IMR-90 (cell line): ENCODE measurements at regions not wholly inside any gene's neighbourhood (a gene's known extent, or its start where the extent isn't known, plus 50 kb on each side); places are given as distances from the start of the nearest gene placed in this dataset.
A peak's percentile ranks its signal among the peaks of the same experiment; 100 is the strongest.

Experiments
- ATAC-seq: fragments of 200-7000 bp; cut with Tn5 transposase; 2 replicates; pipeline ENCODE4 v1.9.1; 2020; ENCODE audit warnings: low read depth, mild to moderate bottlenecking, moderate library complexity
- BruUV-seq: library from RNA; stranded (reverse); fragments of 400-500 nt; replicated peaks from 2 replicates; lab custom pipeline; 2021; lab: Mats Ljungman, UMichigan
- CTCF ChIA-PET: fragments of 300-600 bp; formaldehyde crosslinking; extraction: SDS; loops from one replicate; lab custom pipeline; 2021; ENCODE audit warnings: antibody characterized with exemption; lab: Yijun Ruan, JAX
- POLR2A ChIA-PET: fragments of 300-600 bp; sonication (Branson Sonifier 250); formaldehyde crosslinking; loops from one replicate; lab custom pipeline; 2022; ENCODE audit warnings: antibody characterized with exemption; ENCODE audit not compliant: unreplicated experiment; lab: Charles Lee
- DNase-seq: peaks from one replicate; pipeline ENCODE4 v3.0.0; 2013
- H2AFZ ChIP-seq: replicated peaks from 2 replicates; pipeline ENCODE3; 2013; ENCODE audit warnings: low read length, mild to moderate bottlenecking; ENCODE audit not compliant: poor library complexity
- H2AK5ac ChIP-seq: 2 replicates; pipeline ENCODE4 v1.6.1; 2013; ENCODE audit warnings: low read depth, low read length, inconsistent platforms
- H2AK9ac ChIP-seq: replicated peaks from 2 replicates; pipeline ENCODE3; 2013; ENCODE audit warnings: mild to moderate bottlenecking, low read depth, low read length, moderate library complexity; ENCODE audit not compliant: poor library complexity
- H2BK120ac ChIP-seq: 2 replicates; pipeline ENCODE4 v1.6.1; 2013; ENCODE audit warnings: low read depth, low read length, inconsistent platforms
- H2BK15ac ChIP-seq: 3 replicates; pipeline ENCODE4 v1.6.1; 2013; ENCODE audit warnings: low read depth, low read length, inconsistent platforms
- H2BK20ac ChIP-seq: 2 replicates; pipeline ENCODE4 v1.6.1; 2013; ENCODE audit warnings: low read depth, mild to moderate bottlenecking, inconsistent platforms, low read length, moderate library complexity
- H2BK5ac ChIP-seq: 2 replicates; pipeline ENCODE4 v1.6.1; 2013; ENCODE audit warnings: mild to moderate bottlenecking, low read depth, low read length, inconsistent platforms; ENCODE audit not compliant: poor library complexity, severe bottlenecking
- H3K14ac ChIP-seq: replicated peaks from 2 replicates; pipeline ENCODE4 v1.6.1; 2013; ENCODE audit warnings: low read depth, low read length, inconsistent platforms
- H3K18ac ChIP-seq: 2 replicates; pipeline ENCODE4 v1.6.1; 2013; ENCODE audit warnings: low read depth, low read length, control low read depth
- H3K23ac ChIP-seq: 2 replicates; pipeline ENCODE4 v1.6.1; 2013; ENCODE audit warnings: low read depth, low read length, inconsistent platforms
- H3K27ac ChIP-seq: 2 replicates; pipeline ENCODE4 v1.5.1; 2013; ENCODE audit warnings: mild to moderate bottlenecking, control low read depth, low read length; ENCODE audit not compliant: insufficient read depth
- H3K27me3 ChIP-seq: 2 replicates; pipeline ENCODE4 v1.6.1; 2013; ENCODE audit warnings: low read length; ENCODE audit not compliant: control insufficient read depth, insufficient read depth
- H3K36me3 ChIP-seq: 2 replicates; pipeline ENCODE4 v1.6.1; 2013; ENCODE audit warnings: low read length, mixed read lengths; ENCODE audit not compliant: control insufficient read depth, insufficient read depth
- H3K4ac ChIP-seq: 2 replicates; pipeline ENCODE4 v1.6.1; 2013; ENCODE audit warnings: low read depth, low read length, inconsistent platforms
- H3K4me1 ChIP-seq: 2 replicates; pipeline ENCODE4 v1.6.1; 2013; ENCODE audit warnings: low read length, mixed read lengths; ENCODE audit not compliant: control insufficient read depth, insufficient read depth
- H3K4me2 ChIP-seq: 2 replicates; pipeline ENCODE4 v1.6.1; 2013; ENCODE audit warnings: low read depth, mild to moderate bottlenecking, control low read depth, low read length, moderate library complexity
- H3K4me3 ChIP-seq: 2 replicates; pipeline ENCODE4 v1.5.1; 2013; ENCODE audit warnings: low read depth, mild to moderate bottlenecking, control low read depth, low read length, moderate library complexity; ENCODE audit not compliant: insufficient read depth
- H3K56ac ChIP-seq: 2 replicates; pipeline ENCODE4 v1.6.1; 2013; ENCODE audit warnings: low read length, inconsistent platforms; ENCODE audit not compliant: insufficient read depth; ENCODE audit errors: extremely low read depth
- H3K79me1 ChIP-seq, 2 experiments: 2 replicates each; pipeline ENCODE4 v1.6.1; 2013; ENCODE audit warnings: low read length in 2 of 2, inconsistent platforms in 1 of 2, low read depth in 1 of 2
- H3K9ac ChIP-seq: 2 replicates; pipeline ENCODE4 v1.6.1; 2013; ENCODE audit warnings: low read depth, low read length, control low read depth
- H3K9me1 ChIP-seq: 2 replicates; pipeline ENCODE4 v1.6.1; 2013; ENCODE audit warnings: low read length, inconsistent platforms; ENCODE audit not compliant: insufficient read depth
- H3K9me3 ChIP-seq: 2 replicates; pipeline ENCODE4 v1.6.1; 2013; ENCODE audit warnings: low read length; ENCODE audit not compliant: control insufficient read depth, insufficient read depth
- H4K20me1 ChIP-seq: 2 replicates; pipeline ENCODE4 v1.6.1; 2013; ENCODE audit warnings: low read length, inconsistent platforms; ENCODE audit not compliant: insufficient read depth
- H4K5ac ChIP-seq: 2 replicates; pipeline ENCODE4 v1.6.1; 2013; ENCODE audit warnings: mild to moderate bottlenecking, low read depth, low read length, control low read depth
- H4K8ac ChIP-seq, 2 experiments: 2 replicates each; pipeline ENCODE4 v1.6.1; 2013; ENCODE audit warnings: low read depth in 2 of 2, low read length in 2 of 2, control low read depth in 1 of 2, inconsistent platforms in 1 of 2
- H4K91ac ChIP-seq: 2 replicates; pipeline ENCODE4 v1.6.1; 2013; ENCODE audit warnings: low read depth, low read length, inconsistent platforms; ENCODE audit not compliant: insufficient read depth
- CTCF ChIP-seq: conservative IDR thresholded peaks from 2 replicates; pipeline ENCODE4 v1.5.1; 2012; ENCODE audit warnings: mild to moderate bottlenecking, low read depth, low read length, improper control_type of control experiment
- MAFK ChIP-seq: IDR thresholded peaks from 2 replicates; pipeline ENCODE4 v1.6.1; 2012; ENCODE audit warnings: low read depth, low read length, improper control_type of control experiment
- RFX5 ChIP-seq: IDR thresholded peaks from 2 replicates; pipeline ENCODE4 v1.8.0; 2012; ENCODE audit warnings: low read depth, mild to moderate bottlenecking, low read length, moderate library complexity
- SMC3 ChIP-seq: fragments of 150-350 bp; IDR thresholded peaks from 2 replicates; pipeline ENCODE4 v1.6.1; 2016; ENCODE audit warnings: low read depth, mild to moderate bottlenecking, antibody characterized with exemption, low read length, moderate library complexity
- USF2 ChIP-seq: fragments of 150-350 bp; IDR thresholded peaks from 2 replicates; pipeline ENCODE4 v1.6.1; 2017; ENCODE audit warnings: mild to moderate bottlenecking, antibody characterized with exemption, low read length, low read depth
- WGBS, 2 experiments: methylation state at CpG; one replicate each; pipeline versions ENCODE4 v1.1.5 to v1.1.7; 2013; ENCODE audit warnings: missing lambda C conversion rate in 2 of 2; ENCODE audit not compliant: insufficient read length in 1 of 2; ENCODE audit errors: extremely low coverage in 2 of 2; 5-methylcytosine and 5-hydroxymethylcytosine counted together
- dilution Hi-C: fragments of 300-500 bp; cut with HindIII; formaldehyde crosslinking; loops from one replicate; pipeline ENCODE4 v1.14.3; 2018; ENCODE audit warnings: low sequenced_read_pairs; ENCODE audit not compliant: unreplicated experiment
- in situ Hi-C: fragments of 300-500 bp; cut with MboI; formaldehyde crosslinking; loops from 3 replicates; pipeline ENCODE4 v1.14.3; 2019; ENCODE audit warnings: low sequenced_read_pairs, inconsistent platforms, mixed read lengths
- intact Hi-C: fragments of 100-400 bp; cut with micrococcal nuclease; formaldehyde crosslinking; loops from 2 replicates; pipeline ENCODE4 v1.10.0; 2022

- peaks cover 6% of the 10 kb centered on the region for H3K4me1 ChIP-seq
- no peak overlapping the region for H2BK15ac ChIP-seq
- ChIA-PET CTCF (interaction anchor here (0.9 kb wide), 1 partner anchor 18 kb away, joined by 4 read pairs; no protein-coding TSS in a partner anchor), POLR2A (no interaction called here)
- no peak for TF ChIP-seq RFX5
- no peak for TF ChIP-seq SMC3
- TF ChIP-seq CTCF, result no peak
- no peak for TF ChIP-seq USF2
- peak; percentile 73 for TF ChIP-seq MAFK
- no peak for DNase-seq
- H3K4me3 ChIP-seq, result no peak overlapping the region
- dilution Hi-C loops (no loop called here), in situ Hi-C loops (no loop called here), intact Hi-C loops (no loop called here)
- no peak overlapping the region for H4K91ac ChIP-seq
- no TSS peak for BruUV-seq
- H4K5ac ChIP-seq, result no peak overlapping the region
- H2BK20ac ChIP-seq, result no peak overlapping the region
- H3K36me3 ChIP-seq, result no peaks in the 10 kb centered on the region
- no peak overlapping the region for H2AK9ac ChIP-seq
- H3K56ac ChIP-seq, result no peak overlapping the region
- H2BK5ac ChIP-seq, result no peak overlapping the region
- no peak overlapping the region for H2BK120ac ChIP-seq
- H3K79me1 ChIP-seq, result no peaks in the 10 kb centered on the region
- no peak overlapping the region for H4K8ac ChIP-seq
- H3K14ac ChIP-seq, result no peak overlapping the region
- no peak overlapping the region for H3K27ac ChIP-seq
- WGBS, 2 experiments, result 79% methylated on average over 4 of the region's 6 CpGs; no CpG with 5 or more reads in 1 of the 2 experiments
- H2AK5ac ChIP-seq, result no peak overlapping the region
- ATAC-seq, result no peak
- no peak overlapping the region for H2AFZ ChIP-seq
- peaks cover 6% of the 10 kb centered on the region; the same call in 1 of the 2 replicates for H3K9me1 ChIP-seq
- peaks cover 4% of the 10 kb centered on the region for H3K9me3 ChIP-seq
- H3K18ac ChIP-seq, result no peak overlapping the region
- H3K23ac ChIP-seq, result no peak overlapping the region
- H3K27me3 ChIP-seq, result no peaks in the 10 kb centered on the region
- no peak overlapping the region for H3K4me2 ChIP-seq
- no peak overlapping the region for H3K9ac ChIP-seq
- H3K4ac ChIP-seq, result no peak overlapping the region
- H4K20me1 ChIP-seq, result no peaks in the 10 kb centered on the region
Observed at GRCh38 chr12:107384645-107385044, 291.3 kb upstream of the CRY1 start.
